ENCODE measurements at regions not wholly inside any gene's neighbourhood (a gene's known extent, or its start where the extent isn't known, plus 50 kb on each side); places are given as distances from the start of the nearest gene placed in this dataset.
"Not testable (repeated sequence)": the region's sequence is repeated elsewhere in the genome, so short reads cannot be mapped to it uniquely, and the experiment has no call there.

DNA sequence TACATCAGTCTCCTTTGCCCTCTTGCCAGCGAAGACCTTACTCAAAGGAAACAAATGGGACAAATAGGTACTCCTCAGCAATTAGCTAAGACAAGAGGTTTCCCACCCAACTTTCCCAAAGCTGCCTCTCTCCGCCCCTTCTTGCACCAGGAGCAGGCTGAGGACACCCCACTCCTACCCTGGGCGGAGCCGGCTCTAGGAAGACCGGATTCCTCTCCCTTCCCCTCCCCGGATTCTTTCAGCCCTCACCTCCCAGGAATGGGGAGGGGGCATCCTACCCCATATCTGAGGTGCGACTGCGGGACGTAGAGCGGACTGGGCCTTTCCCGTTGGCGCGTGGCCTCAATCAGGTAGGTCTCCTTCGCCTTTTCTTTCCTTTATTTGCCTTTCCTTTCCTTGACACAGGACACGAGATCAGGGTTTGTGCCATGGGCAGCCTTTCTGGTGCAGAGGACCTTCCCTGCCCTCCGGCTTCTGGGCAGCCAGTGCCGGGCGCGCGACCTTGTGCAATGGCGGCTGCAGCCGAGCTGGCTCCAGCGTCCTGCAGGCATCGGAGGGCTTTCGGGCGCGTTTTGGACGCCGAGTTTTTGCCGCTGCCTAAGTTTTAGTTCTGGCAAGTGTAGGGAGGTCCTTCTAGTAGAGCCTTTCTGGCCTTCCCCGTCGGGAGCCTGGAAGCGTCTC is 279.9 kb downstream of the PLS3 start:
- not testable (repeated sequence) for DNase-seq (ENCODE audit: low spot score)

DNA sequence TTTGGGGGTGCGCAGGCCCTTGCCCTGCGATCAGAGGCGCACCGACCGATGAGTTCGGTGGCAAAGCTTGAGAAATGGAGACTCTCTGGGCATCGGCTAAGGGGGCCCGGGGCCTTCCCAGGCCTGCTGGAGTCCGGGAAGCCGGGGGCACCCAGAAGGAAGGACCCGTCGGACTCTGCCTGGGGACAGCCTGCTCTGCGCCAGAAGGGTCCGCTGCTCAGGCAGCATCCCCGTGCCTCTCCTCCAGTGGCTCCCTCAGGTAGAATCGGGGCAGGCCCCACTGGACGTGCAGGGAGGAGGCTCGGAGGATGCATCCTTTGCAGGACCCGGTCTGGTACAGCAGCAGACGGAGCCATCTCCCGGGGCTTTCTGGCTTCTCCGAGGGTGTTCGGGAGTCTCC is 290.0 kb downstream of the PLS3 start:
- not testable (repeated sequence) for DNase-seq (ENCODE audit: low spot score)

GRCh38 chrX:115853260-115853659 is 292.3 kb downstream of the PLS3 start:
- DNase-seq (ENCODE audit: low spot score) = not testable (repeated sequence)

GRCh38 chrX:115881170-115881569 is 289.4 kb upstream of the AGTR2 start:
- DNase-seq (ENCODE audit: low spot score) = not testable (repeated sequence)

- not testable (repeated sequence) for DNase-seq (ENCODE audit: low spot score)
Measured at GRCh38 chrX:115884121-115884520, 286.4 kb upstream of the AGTR2 start.

GRCh38 chrX:115888041-115888440 is 282.5 kb upstream of the AGTR2 start:
- DNase-seq (ENCODE audit: low spot score) = not testable (repeated sequence)

DNA sequence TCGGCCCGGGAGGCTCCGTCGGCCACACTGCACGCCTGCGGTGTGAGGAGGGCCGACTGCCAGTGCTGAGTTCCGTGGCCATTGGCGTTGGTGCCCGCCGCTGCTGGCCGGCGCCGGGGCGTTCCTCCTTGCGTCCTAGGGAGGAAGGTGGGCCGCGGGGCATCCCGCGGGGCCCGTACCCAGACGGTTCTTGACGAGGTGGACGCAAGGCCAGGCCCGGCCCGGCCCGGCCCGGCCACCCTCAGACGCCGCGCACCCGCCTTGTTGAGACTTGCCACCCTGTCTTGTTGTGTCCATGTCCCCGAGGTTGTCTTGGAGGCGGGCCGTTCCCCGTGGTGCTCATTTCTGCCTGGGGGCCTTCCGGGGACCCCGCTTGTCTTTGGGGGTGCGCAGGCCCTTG is 282.0 kb upstream of the AGTR2 start:
- not testable (repeated sequence) for DNase-seq (ENCODE audit: low spot score)

DNA sequence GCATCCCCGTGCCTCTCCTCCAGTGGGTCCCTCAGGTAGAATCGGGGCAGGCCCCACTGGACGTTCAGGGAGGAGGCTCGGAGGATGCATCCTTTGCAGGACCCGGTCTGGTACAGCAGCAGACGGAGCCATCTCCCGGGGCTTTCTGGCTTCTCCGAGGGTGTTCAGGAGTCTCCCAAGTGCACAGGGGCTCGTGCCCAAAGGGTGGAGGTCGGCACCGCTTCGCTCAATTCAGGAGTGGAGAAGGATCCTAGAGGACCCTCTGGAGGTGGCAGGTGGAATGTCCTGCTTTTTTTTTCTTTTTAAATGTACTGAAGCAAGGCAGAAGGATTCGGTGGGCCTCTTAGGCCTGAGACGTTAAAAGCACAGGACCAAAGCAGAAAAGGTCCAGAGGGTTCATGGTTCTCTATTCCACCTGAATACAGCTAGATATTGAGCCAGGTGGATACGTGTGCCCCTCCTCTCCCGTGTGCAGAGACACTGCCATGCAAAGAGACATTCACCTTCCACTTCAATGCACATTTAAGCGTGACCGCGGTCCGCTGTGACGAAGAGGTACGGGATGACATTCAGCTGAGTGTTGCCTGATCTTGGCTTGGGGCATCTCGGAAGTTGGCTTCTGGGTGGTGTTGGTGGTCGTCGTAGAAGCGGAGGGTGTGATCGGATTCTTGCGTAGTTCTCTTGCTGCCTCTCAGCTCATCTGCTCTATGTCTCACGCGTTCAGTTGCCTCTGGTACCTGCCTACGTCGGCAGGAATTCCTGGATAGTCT is 281.2 kb upstream of the AGTR2 start:
- DNase-seq (ENCODE audit: low spot score) = no peak

- no peak for DNase-seq (ENCODE audit: low spot score)
Measured at GRCh38 chrX:115892056-115892708, 278.4 kb upstream of the AGTR2 start.

- peak; percentile 77 for DNase-seq (ENCODE audit: low spot score)
Measured at GRCh38 chrX:115892787-115893671, 277.5 kb upstream of the AGTR2 start.

- peak; percentile 73 for DNase-seq (ENCODE audit: low spot score)
Measured at GRCh38 chrX:115894087-115894486, 276.5 kb upstream of the AGTR2 start.

DNA sequence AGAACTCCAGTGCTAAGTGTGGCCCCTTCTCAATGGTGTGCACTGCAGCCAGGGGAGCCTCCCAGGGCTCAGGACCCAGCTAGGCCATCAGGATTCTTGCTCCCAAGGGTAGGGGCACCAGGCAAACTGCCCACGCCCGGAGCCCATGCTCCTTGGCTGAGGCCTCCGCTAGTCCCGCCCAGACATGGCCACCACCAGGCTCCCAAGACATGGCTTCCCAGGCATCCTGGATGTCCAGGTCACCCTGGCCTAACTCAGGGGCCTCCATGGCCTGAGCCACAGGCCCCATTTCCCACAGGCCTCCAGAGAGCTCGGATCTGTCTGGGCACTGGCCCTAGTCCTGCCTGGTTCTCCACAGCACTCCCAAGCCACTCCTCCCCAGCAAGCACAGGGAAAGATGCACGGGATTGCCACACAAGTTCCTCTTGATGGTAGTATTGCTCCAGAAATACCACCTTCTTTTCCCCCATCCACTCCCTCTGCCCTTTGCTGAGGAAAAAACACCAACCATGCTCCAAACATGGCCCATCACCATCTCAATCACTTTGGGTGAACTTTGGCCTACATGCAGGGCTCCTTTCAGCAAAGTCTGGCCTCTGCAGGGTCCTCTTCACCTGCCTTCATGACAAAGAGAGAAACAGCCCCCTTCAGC is 274.7 kb upstream of the AGTR2 start:
- DNase-seq (ENCODE audit: low spot score) = no peak

GRCh38 chrX:115896362-115896761 is 274.2 kb upstream of the AGTR2 start:
- DNase-seq (ENCODE audit: low spot score) = no peak

GRCh38 chrX:115897956-115898355 is 272.6 kb upstream of the AGTR2 start:
- no peak for DNase-seq (ENCODE audit: low spot score)

DNA sequence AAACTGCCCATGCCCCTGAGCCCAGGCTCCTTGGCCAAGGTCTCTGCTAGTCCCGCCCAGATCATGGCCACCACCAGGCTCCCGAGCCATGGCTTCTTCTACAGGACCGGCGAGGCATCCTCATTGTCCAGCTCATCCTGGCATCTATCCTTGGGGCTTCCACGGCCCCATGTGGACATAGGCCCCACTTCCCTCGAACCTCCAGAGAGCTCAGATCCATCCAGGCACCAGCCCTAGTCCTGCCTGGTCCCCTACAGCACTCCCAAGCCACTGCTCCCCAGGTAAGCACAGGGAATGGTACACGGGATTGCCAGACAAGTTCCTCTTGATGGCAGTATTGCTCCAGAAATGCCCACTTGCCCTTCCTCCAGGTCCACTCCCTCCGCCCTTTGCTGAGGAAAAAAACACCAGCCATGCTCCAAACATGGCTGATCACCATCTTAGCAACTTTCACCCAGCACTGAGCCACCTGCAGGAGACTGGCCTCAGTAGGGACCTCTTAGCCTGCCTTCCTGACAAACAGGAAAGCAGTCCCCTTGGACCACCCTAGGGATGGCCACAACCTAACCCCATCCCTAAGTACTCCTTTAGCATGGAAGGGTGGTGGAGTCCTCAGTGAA is 272.1 kb upstream of the AGTR2 start:
- no peak for DNase-seq (ENCODE audit: low spot score)

- no peak for DNase-seq (ENCODE audit: low spot score)
Measured at GRCh38 chrX:115900425-115900824, 270.1 kb upstream of the AGTR2 start.

DNA sequence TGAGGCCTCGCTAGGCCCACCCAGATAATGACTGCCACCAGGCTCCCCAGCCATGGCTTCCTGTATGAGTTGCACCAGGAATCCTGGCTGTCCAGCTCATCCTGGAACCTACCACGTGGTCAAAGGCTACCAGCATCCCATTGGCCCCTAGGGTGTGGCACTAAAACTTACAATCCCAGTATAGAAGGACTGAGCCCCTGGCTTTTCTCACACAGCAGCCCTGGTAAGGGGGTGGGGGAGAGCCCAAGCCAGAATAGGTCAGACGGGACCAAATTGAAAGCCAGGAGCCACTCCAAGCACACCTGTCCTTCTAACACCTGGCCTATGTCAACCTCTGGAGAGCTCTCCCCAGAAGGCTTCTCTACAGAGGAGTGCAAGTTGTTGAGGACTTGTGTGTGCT is 269.3 kb upstream of the AGTR2 start:
- no peak for DNase-seq (ENCODE audit: low spot score)

DNA sequence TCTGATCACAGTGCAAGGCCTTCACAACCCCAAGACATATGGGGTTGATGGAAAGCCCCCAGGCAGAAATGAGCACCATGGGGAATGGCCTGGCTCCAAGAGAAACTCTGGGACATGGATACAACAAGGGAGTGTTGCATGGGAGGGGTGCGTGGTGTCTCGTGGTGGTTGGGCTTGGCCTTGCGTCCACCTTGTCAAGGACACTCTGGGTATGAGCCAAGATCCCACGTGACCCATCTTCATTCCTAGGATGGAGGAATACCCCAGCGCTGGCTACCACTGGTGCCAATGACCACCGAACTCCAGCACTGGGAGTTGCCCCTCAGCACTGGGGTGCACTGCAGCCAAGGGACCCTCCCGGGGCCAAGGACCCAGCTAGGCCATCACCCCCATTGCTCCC is 267.5 kb upstream of the AGTR2 start:
- no peak for DNase-seq (ENCODE audit: low spot score)

DNA sequence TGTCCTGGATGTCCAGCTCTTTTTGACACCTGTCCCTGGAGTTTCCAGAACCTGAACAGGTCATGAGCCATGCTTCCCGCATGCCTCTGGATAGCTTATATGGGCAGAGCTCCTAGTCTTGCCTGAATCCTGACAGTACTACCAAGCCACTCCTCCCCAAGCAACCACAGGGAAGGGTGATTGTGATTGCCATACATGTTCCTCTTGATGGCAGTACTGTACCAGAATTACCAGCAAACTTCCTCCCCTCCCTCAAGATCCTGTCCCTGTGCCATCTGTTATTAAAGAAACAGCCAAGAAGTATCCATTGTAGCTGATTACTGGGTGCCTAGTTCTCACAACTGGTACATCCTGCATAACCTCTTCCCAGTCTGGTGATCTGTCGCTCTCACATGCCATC is 264.3 kb upstream of the AGTR2 start:
- DNase-seq (ENCODE audit: low spot score) = no peak

DNA sequence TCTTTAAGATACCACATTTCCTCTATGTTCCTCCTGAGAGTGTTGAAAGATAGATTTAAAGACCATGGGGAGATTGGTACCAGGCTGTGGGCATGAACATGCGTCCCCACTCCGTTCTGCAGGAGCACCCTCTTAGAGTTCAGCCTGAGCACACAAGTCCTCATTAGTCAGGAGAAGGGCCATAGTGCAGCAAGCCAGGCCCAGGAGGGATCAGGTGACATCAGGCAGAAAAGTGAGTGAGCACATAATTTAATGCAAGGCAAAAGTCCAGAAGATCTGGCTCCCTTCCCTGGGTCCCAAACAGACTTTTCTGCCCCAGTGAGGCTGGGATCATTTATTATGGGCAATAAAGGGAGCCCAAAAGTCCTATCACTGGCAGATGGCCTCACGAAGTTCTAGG is 263.7 kb upstream of the AGTR2 start:
- no peak for DNase-seq (ENCODE audit: low spot score)

- DNase-seq (ENCODE audit: low spot score) = no peak
Measured at GRCh38 chrX:115909017-115909416, 261.5 kb upstream of the AGTR2 start.
